GM12874 (cell line): ENCODE measurements at regions not wholly inside any gene's neighbourhood (a gene's known extent, or its start where the extent isn't known, plus 50 kb on each side); places are given as distances from the start of the nearest gene placed in this dataset.

Experiments used
- TF ChIP-seq, protein P1 (sequence below): IDR thresholded peaks from 2 replicates; pipeline ENCODE4 v1.5.1; 2011; ENCODE audit warnings: low read depth, mild to moderate bottlenecking, control low read depth, low read length, moderate library complexity; ENCODE audit not compliant: insufficient read depth

GRCh38 chr16:50879873-50880695 lies 138.2 kb downstream of the CYLD start:
- TF ChIP-seq, protein P1, sequence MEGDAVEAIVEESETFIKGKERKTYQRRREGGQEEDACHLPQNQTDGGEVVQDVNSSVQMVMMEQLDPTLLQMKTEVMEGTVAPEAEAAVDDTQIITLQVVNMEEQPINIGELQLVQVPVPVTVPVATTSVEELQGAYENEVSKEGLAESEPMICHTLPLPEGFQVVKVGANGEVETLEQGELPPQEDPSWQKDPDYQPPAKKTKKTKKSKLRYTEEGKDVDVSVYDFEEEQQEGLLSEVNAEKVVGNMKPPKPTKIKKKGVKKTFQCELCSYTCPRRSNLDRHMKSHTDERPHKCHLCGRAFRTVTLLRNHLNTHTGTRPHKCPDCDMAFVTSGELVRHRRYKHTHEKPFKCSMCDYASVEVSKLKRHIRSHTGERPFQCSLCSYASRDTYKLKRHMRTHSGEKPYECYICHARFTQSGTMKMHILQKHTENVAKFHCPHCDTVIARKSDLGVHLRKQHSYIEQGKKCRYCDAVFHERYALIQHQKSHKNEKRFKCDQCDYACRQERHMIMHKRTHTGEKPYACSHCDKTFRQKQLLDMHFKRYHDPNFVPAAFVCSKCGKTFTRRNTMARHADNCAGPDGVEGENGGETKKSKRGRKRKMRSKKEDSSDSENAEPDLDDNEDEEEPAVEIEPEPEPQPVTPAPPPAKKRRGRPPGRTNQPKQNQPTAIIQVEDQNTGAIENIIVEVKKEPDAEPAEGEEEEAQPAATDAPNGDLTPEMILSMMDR, result no peak

GRCh38 chr16:50878966-50879615 lies 137.2 kb downstream of the CYLD start:
- TF ChIP-seq, protein P1, result no peak

DNA sequence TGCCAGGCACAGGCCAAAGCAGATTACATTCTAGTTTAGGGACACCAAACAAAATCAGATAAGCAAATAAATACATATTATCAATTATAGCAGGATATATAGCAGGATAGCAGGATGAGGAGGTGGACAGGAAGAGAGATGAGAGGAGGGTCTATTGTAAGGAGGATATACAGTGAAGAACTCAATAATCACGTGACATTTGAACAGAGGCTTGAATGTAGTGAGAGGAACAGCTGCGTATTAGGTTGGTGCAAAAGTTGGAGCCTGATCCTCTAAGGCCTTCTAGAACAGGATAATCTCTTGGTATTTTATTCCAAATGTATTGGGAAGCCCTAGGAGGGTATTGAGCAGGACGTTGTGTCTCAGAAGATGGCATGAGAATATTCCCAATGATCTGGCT lies 136.7 kb downstream of the CYLD start:
- TF ChIP-seq, protein P1, result no peak

DNA sequence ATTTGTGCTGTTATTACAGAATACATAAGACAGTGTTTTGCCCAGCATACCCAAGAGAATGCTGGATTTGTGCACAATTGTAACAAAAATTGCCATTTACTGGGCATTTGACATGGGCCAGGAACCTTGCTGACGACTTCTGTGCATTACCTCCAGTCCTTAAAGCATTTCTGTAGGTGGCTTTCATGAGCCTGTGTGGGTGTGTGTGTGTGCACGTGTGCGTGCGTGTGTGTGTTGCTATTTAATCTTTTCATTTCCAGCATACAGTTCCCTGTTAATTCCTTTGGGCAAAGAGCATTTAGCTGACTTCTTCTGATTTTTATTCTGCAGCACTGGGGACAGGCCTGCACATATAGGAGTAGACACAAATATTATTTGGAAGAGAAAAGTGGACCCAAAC lies 134.4 kb downstream of the CYLD start:
- TF ChIP-seq, protein P1, result no peak

DNA sequence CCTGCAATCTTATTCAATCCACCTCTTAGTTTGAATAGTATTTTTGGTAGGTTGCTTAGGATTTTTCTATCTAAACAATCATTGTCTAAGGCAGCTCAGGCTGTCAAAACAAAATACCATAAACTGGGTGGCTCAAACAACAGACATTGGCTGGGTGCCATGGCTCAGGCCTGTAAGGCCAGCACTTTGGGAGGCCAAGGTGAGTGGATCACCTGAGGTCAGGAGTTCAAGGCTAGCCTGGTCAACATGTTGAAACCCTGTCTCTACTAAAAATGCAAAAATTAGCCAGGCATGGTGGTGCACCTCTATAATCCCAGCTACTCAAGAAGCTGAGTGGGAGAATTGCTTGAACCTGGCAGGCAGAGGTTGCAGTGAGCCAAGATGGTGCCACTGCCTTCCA lies 126.7 kb downstream of the CYLD start:
- TF ChIP-seq, protein P1, result no peak

DNA sequence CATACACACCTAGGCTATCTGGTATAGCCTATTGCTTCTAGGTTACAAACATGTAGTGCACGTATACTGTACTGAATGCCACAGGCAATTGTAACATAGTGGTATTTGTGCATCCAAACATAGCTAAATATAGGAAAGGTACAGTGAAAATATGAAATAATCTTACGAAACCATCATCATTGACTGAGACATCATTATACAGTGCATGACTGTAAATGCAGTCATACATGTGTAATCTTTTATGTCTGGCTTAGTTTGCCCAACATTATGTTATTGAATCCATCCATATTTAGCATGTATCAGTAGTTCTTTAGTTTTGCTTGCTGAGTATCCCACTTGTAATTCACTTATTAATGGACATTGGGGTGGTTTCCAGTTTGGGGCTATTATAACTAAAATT lies 124.9 kb downstream of the CYLD start:
- TF ChIP-seq, protein P1, result no peak

GRCh38 chr16:50864386-50864785 lies 122.5 kb downstream of the CYLD start:
- TF ChIP-seq, protein P1, result no peak
